ENCODE measurements at regions not wholly inside any gene's neighbourhood (a gene's known extent, or its start where the extent isn't known, plus 50 kb on each side); places are given as distances from the start of the nearest gene placed in this dataset.

DNA sequence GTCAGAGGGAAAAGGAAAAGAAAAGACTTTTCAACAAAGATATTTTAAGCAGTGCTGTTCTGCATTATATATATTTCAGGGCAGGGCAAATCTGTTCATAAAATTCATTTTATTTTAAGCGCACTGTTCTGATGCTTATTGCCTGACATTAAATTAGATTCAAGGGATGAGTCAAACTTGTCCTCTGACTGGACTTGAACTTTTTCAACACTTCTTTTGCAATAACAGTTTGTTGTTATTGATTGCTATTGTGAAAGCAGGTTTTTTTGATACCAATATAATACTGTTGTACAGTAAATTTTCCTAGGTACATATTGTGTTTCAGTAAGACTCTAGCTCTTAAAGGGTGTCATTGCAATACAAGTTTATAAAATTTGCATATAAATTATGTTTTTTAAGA, 481.3 kb downstream of the NAF1 start:
- H3K27ac ChIP-seq (ENCODE audit: low read length): no peak overlapping the region

DNA sequence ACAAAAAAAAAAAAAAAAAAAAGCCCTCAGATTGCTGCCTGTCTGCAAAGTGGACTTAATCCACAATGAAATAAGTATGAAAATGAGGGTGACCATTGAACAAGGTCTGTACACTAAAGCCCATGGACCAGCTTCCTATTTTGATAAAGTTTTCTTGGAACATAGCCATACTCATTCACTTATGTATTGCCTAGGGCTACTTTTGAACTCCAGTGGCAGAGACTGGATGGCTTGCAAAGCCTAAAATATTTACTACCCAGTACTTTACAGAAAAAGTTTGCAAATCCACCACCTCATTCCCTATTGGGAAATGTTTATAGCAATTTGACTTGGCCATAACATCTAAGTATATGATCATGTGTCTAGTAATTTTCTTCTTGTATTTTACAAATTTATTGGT, 481.7 kb downstream of the NAF1 start:
- H3K4me3 ChIP-seq (ENCODE audit: low read length): no peak overlapping the region
- H3K4me1 ChIP-seq (ENCODE audit: low read length): no peaks in the 10 kb centered on the region
- no peak overlapping the region for H3K9ac ChIP-seq (ENCODE audit: low read length)
- H3K4me2 ChIP-seq (ENCODE audit: low read depth, low read length): no peak overlapping the region
- no peak overlapping the region for H2AFZ ChIP-seq (ENCODE audit: low read length)
- no peaks in the 10 kb centered on the region for H3K36me3 ChIP-seq (replicated peaks; ENCODE audit: insufficient read depth, low read length)
- H3K27ac ChIP-seq (ENCODE audit: low read length): no peak overlapping the region
- H3K27me3 ChIP-seq (replicated peaks; ENCODE audit: insufficient read depth, low read length): no peaks in the 10 kb centered on the region
- H3K79me2 ChIP-seq (ENCODE audit: low read length): no peaks in the 10 kb centered on the region
- H3K9me3 ChIP-seq (replicated peaks; ENCODE audit: insufficient read depth, low read length): no peaks in the 10 kb centered on the region
- H3F3A ChIP-seq (ENCODE audit: insufficient read depth, low read length): no peaks in the 10 kb centered on the region
- H4K20me1 ChIP-seq (ENCODE audit: insufficient read depth, low read length): no peaks in the 10 kb centered on the region
- no peak for DNase-seq
- TF ChIP-seq CTCF (IDR thresholded peaks at IDR 0.05; ENCODE audit: low read length) (no peak), EZH2 (optimal IDR thresholded peaks at IDR 0.05; ENCODE audit: low read depth, low read length) (no peak), EZH2phosphoT487 (IDR thresholded peaks at IDR 0.05; ENCODE audit: low read length) (no peak)
- no peaks in the 10 kb centered on the region for H3K9me2 ChIP-seq (replicated peaks; ENCODE audit: insufficient read depth, low read length)

More for the DNA sequence above, 481.3 kb downstream of the NAF1 start:
- no peak for TF ChIP-seq CTCF (IDR thresholded peaks at IDR 0.05; ENCODE audit: low read length)
- TF ChIP-seq EZH2 (optimal IDR thresholded peaks at IDR 0.05; ENCODE audit: low read depth, low read length): no peak
- TF ChIP-seq EZH2phosphoT487 (IDR thresholded peaks at IDR 0.05; ENCODE audit: low read length): no peak
- no peaks in the 10 kb centered on the region for H3K9me2 ChIP-seq (replicated peaks; ENCODE audit: insufficient read depth, low read length)
- H3K79me2 ChIP-seq (ENCODE audit: low read length): no peaks in the 10 kb centered on the region
- no peaks in the 10 kb centered on the region for H3K4me1 ChIP-seq (ENCODE audit: low read length)
- H3K9ac ChIP-seq (ENCODE audit: low read length): no peak overlapping the region
- H3K4me3 ChIP-seq (ENCODE audit: low read length): no peak overlapping the region
- H4K20me1 ChIP-seq (ENCODE audit: insufficient read depth, low read length): no peaks in the 10 kb centered on the region
- no peaks in the 10 kb centered on the region for H3F3A ChIP-seq (ENCODE audit: insufficient read depth, low read length)
- no peak for DNase-seq
- H3K4me2 ChIP-seq (ENCODE audit: low read depth, low read length): no peak overlapping the region
- H2AFZ ChIP-seq (ENCODE audit: low read length): no peak overlapping the region
- no peaks in the 10 kb centered on the region for H3K36me3 ChIP-seq (replicated peaks; ENCODE audit: insufficient read depth, low read length)
- H3K9me3 ChIP-seq (replicated peaks; ENCODE audit: insufficient read depth, low read length): no peaks in the 10 kb centered on the region
- no peaks in the 10 kb centered on the region for H3K27me3 ChIP-seq (replicated peaks; ENCODE audit: insufficient read depth, low read length)

GRCh38 chr4:162684371-162684700, 482.4 kb downstream of the NAF1 start:
- H3K4me2 ChIP-seq (ENCODE audit: low read depth, low read length): no peak overlapping the region
- TF ChIP-seq EZH2phosphoT487 (IDR thresholded peaks at IDR 0.05; ENCODE audit: low read length) (no peak), CTCF (IDR thresholded peaks at IDR 0.05; ENCODE audit: low read length) (no peak), EZH2 (optimal IDR thresholded peaks at IDR 0.05; ENCODE audit: low read depth, low read length) (no peak)
- H3K9ac ChIP-seq (ENCODE audit: low read length): no peak overlapping the region
- DNase-seq: no peak
- H3K27ac ChIP-seq (ENCODE audit: low read length): no peak overlapping the region
- no peaks in the 10 kb centered on the region for H3K27me3 ChIP-seq (replicated peaks; ENCODE audit: insufficient read depth, low read length)
- no peaks in the 10 kb centered on the region for H3K9me2 ChIP-seq (replicated peaks; ENCODE audit: insufficient read depth, low read length)
- no peaks in the 10 kb centered on the region for H4K20me1 ChIP-seq (ENCODE audit: insufficient read depth, low read length)
- H3K79me2 ChIP-seq (ENCODE audit: low read length): no peaks in the 10 kb centered on the region
- H3K9me3 ChIP-seq (replicated peaks; ENCODE audit: insufficient read depth, low read length): no peaks in the 10 kb centered on the region
- no peaks in the 10 kb centered on the region for H3K4me1 ChIP-seq (ENCODE audit: low read length)
- no peaks in the 10 kb centered on the region for H3F3A ChIP-seq (ENCODE audit: insufficient read depth, low read length)
- no peak overlapping the region for H2AFZ ChIP-seq (ENCODE audit: low read length)
- H3K4me3 ChIP-seq (ENCODE audit: low read length): no peak overlapping the region
- H3K36me3 ChIP-seq (replicated peaks; ENCODE audit: insufficient read depth, low read length): no peaks in the 10 kb centered on the region
